ENCODE measurements at regions not wholly inside any gene's neighbourhood (a gene's known extent, or its start where the extent isn't known, plus 50 kb on each side); places are given as distances from the start of the nearest gene placed in this dataset.

GRCh38 chr20:57970856-57971255 lies 257.6 kb downstream of the ANKRD60 start:
- no peak for DNase-seq (ENCODE audit: insufficient read length, low spot score)
- TF ChIP-seq POLR2A (IDR thresholded peaks at IDR 0.05; ENCODE audit: low read depth, low read length), result no peak
- FAIRE-seq, result no peak

DNA sequence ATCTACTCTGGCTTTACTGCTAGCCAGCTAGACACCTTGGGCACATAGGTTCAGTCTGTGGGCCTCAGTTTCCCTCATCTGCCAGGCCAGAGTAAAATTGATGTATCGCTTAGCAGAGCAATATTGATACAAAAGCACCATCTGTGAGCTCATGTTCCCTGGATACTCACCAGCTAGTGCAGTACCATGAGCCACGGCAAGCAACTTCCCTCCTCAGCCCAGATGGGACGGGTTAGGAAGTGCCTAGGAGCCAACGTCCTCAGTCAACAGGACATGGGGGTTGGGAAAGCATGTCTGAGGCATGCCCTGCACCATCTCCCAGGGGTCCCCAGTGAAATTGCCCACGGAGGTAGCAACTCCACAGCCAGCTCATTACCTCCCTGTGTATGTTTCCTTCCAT lies 258.3 kb downstream of the ANKRD60 start:
- TF ChIP-seq POLR2A (IDR thresholded peaks at IDR 0.05; ENCODE audit: low read depth, low read length), result no peak
- DNase-seq (ENCODE audit: insufficient read length, low spot score) (no peak), FAIRE-seq (no peak)

DNA sequence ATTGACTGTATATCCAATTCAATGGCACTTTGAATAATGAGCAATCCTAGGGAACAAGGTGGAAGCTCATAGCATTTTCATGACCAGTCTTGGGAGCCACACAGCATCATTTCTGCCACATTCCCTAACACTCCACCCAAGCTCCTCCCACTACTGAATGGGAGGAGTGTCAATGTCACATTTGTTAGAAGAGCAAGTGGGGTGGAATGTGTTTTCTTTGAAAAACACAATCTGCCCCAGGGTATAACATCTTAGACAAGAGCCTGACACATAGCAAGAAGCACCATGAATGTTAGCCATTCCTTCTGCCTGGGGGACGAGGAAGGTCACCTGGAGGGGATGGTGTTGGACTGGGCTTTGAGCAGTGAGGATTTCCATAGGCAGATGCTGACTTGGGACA lies 258.3 kb upstream of the PMEPA1 start:
- no peak for TF ChIP-seq POLR2A (IDR thresholded peaks at IDR 0.05; ENCODE audit: low read depth, low read length)
- FAIRE-seq, result no peak
- DNase-seq (ENCODE audit: insufficient read length, low spot score), result no peak

DNA sequence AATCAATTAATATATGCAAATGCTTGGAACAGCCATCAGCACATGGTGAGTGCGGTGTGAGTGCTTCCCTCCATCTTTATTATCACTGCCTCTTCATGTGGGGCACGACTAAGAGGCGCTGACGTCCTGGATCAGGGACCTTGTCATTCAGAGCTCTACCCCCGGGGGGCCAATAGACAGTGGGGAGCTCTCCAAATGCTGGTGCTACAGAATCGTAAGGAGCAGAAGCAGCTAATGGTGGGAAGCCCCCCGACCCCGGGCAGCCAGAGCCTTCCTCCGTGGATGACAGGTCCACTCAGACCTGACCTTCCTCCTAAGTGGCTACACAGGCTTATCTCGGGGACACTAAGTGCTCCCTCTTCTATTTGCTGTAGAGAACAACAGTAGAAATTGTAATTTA lies 257.5 kb upstream of the PMEPA1 start:
- no peak for TF ChIP-seq POLR2A (IDR thresholded peaks at IDR 0.05; ENCODE audit: low read depth, low read length)
- DNase-seq (ENCODE audit: insufficient read length, low spot score) (no peak), FAIRE-seq (no peak)

- FAIRE-seq, result no peak
- TF ChIP-seq POLR2A (IDR thresholded peaks at IDR 0.05; ENCODE audit: low read depth, low read length), result no peak
- no peak for DNase-seq (ENCODE audit: insufficient read length, low spot score)
These were observed 256.8 kb upstream of the PMEPA1 start for GRCh38 chr20:57966620-57967019.

- no peak for DNase-seq (ENCODE audit: insufficient read length, low spot score)
- no peak for FAIRE-seq
- TF ChIP-seq POLR2A (IDR thresholded peaks at IDR 0.05; ENCODE audit: low read depth, low read length), result no peak
These were observed 255.6 kb upstream of the PMEPA1 start for GRCh38 chr20:57965441-57965840.

GRCh38 chr20:57964011-57964862 lies 254.4 kb upstream of the PMEPA1 start:
- DNase-seq (ENCODE audit: insufficient read length, low spot score), result no peak
- TF ChIP-seq POLR2A (IDR thresholded peaks at IDR 0.05; ENCODE audit: low read depth, low read length), result no peak
- FAIRE-seq, result no peak

- TF ChIP-seq POLR2A (IDR thresholded peaks at IDR 0.05; ENCODE audit: low read depth, low read length), result no peak
- DNase-seq (ENCODE audit: insufficient read length, low spot score) (no peak), FAIRE-seq (no peak)
These were observed 251.2 kb upstream of the PMEPA1 start for GRCh38 chr20:57960803-57961575.

DNA sequence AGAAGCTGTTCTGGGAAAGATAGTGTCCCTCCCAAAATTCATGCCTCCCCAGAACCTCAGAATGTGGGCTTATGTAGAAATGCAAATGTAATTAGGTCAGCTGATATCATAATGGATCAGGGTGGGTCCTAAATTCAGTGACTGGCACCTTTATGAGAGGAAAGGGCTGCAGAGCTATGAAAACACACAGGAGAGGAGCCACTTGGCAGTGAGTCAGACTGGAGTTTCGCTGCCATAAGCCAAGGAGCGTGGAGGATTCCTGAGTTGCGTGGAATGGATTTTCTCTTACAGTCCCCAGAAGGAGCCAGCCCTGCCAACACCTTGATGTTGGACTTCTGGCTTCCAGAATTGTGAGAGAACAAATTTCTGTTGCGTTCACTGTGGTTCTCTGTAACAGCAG lies 249.8 kb upstream of the PMEPA1 start:
- no peak for TF ChIP-seq POLR2A (IDR thresholded peaks at IDR 0.05; ENCODE audit: low read depth, low read length)
- FAIRE-seq (no peak), DNase-seq (ENCODE audit: insufficient read length, low spot score) (no peak)

DNA sequence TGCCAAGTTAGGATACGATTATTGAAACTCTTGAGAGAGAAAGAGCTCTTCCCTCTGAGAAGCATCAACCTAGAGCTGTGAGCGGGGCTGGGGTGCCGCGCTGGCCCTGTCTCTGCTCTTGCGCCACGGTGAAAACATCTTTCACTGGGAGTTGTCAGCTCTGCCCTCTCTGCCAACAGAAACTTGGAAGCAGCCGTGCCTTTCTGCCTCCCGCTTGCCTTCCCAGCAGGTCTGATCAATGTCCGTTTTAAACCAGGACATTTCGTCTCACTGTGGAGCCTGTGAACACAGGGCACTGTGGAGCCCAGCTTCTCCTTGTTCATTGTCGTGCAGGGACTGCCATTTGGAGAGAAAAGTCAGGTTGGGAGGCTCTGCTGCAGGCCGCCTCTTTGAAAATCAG lies 249.2 kb upstream of the PMEPA1 start:
- DNase-seq (ENCODE audit: insufficient read length, low spot score), result no peak
- no peak for TF ChIP-seq POLR2A (IDR thresholded peaks at IDR 0.05; ENCODE audit: low read depth, low read length)
- FAIRE-seq, result no peak

- FAIRE-seq (no peak), DNase-seq (ENCODE audit: insufficient read length, low spot score) (no peak)
- no peak for TF ChIP-seq POLR2A (IDR thresholded peaks at IDR 0.05; ENCODE audit: low read depth, low read length)
These were observed 248.2 kb upstream of the PMEPA1 start for GRCh38 chr20:57958050-57958420.

DNA sequence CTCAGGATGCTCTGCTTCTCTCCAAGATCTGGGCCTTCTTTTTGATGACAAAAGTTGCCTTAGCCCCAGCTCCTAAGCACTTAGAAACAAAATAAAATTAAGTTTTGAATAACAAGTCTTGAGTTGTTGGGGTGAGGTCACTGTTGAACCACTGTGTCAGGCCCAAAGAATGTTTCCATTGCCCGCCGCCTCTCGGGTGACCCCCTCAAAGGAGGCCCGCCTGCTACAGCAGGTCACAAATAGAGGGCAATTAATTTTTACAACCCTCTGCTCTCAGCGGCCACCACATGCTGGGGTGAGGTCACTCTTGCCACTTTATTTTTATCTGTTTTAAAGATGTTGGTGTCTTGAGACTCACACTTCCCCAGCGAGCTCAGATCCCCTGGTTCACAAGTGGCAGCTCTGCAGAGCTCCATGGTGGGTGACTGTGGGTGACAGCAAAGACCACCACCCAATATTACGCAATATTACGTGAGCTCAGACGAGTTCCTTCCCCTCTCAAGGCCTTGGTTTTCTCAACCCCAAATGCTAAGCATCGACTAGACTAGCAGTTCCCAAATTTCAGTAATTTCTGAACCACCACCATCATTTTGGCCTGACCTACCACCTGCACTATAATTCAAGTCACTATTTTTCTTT lies 247.7 kb upstream of the PMEPA1 start:
- no peak for TF ChIP-seq POLR2A (IDR thresholded peaks at IDR 0.05; ENCODE audit: low read depth, low read length)
- FAIRE-seq, result no peak
- no peak for DNase-seq (ENCODE audit: insufficient read length, low spot score)

DNA sequence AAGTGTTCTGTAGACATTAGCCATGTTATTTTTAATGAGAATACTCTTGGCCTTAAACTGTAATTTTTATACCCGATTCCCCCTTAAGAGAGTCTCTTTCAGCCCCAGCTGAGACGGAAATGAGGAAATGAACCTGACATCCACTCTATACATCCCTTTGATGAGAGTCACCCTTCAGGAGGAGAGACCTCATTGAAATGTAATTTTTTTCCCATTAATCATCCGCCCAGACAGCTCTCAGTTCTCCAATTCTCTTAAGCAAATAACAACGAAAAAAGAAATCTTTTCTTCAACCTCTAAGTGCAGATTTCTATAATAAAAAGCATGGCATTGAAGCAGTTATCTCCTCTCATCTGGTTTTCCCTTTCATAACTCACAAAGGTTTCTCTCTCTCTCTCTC lies 243.8 kb upstream of the PMEPA1 start:
- DNase-seq (ENCODE audit: insufficient read length, low spot score), result no peak
- FAIRE-seq, result no peak
- TF ChIP-seq POLR2A (IDR thresholded peaks at IDR 0.05; ENCODE audit: low read depth, low read length), result no peak

DNA sequence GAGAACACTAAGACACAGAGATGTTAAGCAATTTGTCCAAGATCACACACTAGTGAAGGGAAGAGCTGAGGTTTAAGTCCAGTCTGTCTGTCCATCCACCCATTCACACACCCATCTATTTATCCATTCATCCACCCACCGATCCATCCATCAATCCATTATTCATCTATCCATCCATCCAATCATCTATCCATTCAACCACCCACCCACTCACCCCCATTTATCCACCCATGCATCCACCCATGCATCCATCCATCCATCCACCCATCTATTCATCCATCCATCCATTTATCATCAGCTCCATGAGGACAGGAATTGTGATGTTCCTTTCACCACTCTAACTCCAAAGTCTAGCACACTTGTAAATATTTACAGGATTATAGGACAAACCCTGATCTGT lies 242.3 kb upstream of the PMEPA1 start:
- FAIRE-seq (no peak), DNase-seq (ENCODE audit: insufficient read length, low spot score) (no peak)
- no peak for TF ChIP-seq POLR2A (IDR thresholded peaks at IDR 0.05; ENCODE audit: low read depth, low read length)

Measured in H54 (cell line).